Uterus (tissue), 2 donors: ENCODE measurements at regions not wholly inside any gene's neighbourhood (a gene's known extent, or its start where the extent isn't known, plus 50 kb on each side); places are given as distances from the start of the nearest gene placed in this dataset.

Experiments
- CTCF ChIP-seq, 4 experiments: fragments of 200-600 bp in 2 of 4; fragments of 450-650 bp in 2 of 4; sonication (generic) in 2 of 4; IDR thresholded peaks; one replicate each; pipeline ENCODE4 v1.5.1; 2016 to 2019; ENCODE audit warnings: antibody characterized with exemption in 4 of 4, mild to moderate bottlenecking in 2 of 4, moderate library complexity in 1 of 4
- POLR2A ChIP-seq, 2 donors: fragments of 450-650 bp; IDR thresholded peaks; one replicate each; pipeline ENCODE4 v1.6.1; 2016; ENCODE audit warnings: antibody characterized with exemption in 2 of 2, mild to moderate bottlenecking in 1 of 2, moderate library complexity in 1 of 2

GRCh38 chr12:19937161-19937560, 431.2 kb upstream of the PDE3A start:
- no peak for TF ChIP-seq CTCF (IDR thresholded peaks at IDR 0.05)
- TF ChIP-seq POLR2A (IDR thresholded peaks at IDR 0.05): no peak
